ENCODE measurements at regions not wholly inside any gene's neighbourhood (a gene's known extent, or its start where the extent isn't known, plus 50 kb on each side); places are given as distances from the start of the nearest gene placed in this dataset.

DNA sequence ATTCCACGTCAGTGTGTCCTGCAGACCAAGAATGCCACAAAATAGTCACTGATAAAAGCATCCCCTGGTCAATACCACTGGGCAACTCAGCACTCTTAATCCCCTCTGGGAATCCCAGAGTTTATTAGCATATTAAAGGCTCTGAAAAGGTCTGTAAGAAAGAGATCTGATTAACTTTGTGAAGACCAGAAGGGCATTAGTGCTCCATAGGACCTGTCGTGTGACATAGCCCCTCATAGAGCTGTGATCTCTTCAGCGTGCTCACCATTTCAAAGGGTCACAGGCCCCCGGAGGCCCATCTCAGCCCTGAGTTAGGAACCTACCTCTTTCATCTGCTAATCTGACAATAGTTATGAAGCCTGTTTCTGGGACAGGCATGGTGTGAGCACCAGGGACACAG, 299.2 kb downstream of the MN1 start:
- H3K4me1 ChIP-seq (ENCODE audit: insufficient read depth, low read length): peaks cover 7% of the 10 kb centered on the region; the same call in 1 of the 2 replicates
- no peak overlapping the region for H3K9ac ChIP-seq (ENCODE audit: low read depth, low read length)
- H3K36me3 ChIP-seq (ENCODE audit: insufficient read depth, low read length): no peaks in the 10 kb centered on the region; the same call in 1 of the 2 replicates
- H3K9me3 ChIP-seq (ENCODE audit: control insufficient read depth, insufficient read depth, low read length): peaks cover 4% of the 10 kb centered on the region

GRCh38 chr22:27504360-27505253, 296.9 kb downstream of the MN1 start:
- Histone ChIP-seq H3K9ac (ENCODE audit: low read depth, low read length) (no peak overlapping the region), H3K9me3 (ENCODE audit: control insufficient read depth, insufficient read depth, low read length) (peaks cover 4% of the 10 kb centered on the region), H3K36me3 (ENCODE audit: insufficient read depth, low read length) (no peaks in the 10 kb centered on the region; the same call in 1 of the 2 replicates), H3K4me1 (ENCODE audit: insufficient read depth, low read length) (peaks cover 4% of the 10 kb centered on the region; the same call in 1 of the 2 replicates)

GRCh38 chr22:27507111-27507611, 294.4 kb downstream of the MN1 start:
- H3K9me3 ChIP-seq (ENCODE audit: control insufficient read depth, insufficient read depth, low read length): peaks cover 4% of the 10 kb centered on the region
- no peaks in the 10 kb centered on the region; the same call in 1 of the 2 replicates for H3K36me3 ChIP-seq (ENCODE audit: insufficient read depth, low read length)
- H3K4me1 ChIP-seq (ENCODE audit: insufficient read depth, low read length): no peaks in the 10 kb centered on the region
- H3K9ac ChIP-seq (ENCODE audit: low read depth, low read length): no peak overlapping the region

- H3K9me3 ChIP-seq (ENCODE audit: control insufficient read depth, insufficient read depth, low read length): peaks cover 4% of the 10 kb centered on the region
- no peaks in the 10 kb centered on the region; the same call in 1 of the 2 replicates for H3K36me3 ChIP-seq (ENCODE audit: insufficient read depth, low read length)
- no peak overlapping the region for H3K9ac ChIP-seq (ENCODE audit: low read depth, low read length)
- no peaks in the 10 kb centered on the region for H3K4me1 ChIP-seq (ENCODE audit: insufficient read depth, low read length)
Measured at GRCh38 chr22:27507935-27508526, 293.5 kb downstream of the MN1 start.

DNA sequence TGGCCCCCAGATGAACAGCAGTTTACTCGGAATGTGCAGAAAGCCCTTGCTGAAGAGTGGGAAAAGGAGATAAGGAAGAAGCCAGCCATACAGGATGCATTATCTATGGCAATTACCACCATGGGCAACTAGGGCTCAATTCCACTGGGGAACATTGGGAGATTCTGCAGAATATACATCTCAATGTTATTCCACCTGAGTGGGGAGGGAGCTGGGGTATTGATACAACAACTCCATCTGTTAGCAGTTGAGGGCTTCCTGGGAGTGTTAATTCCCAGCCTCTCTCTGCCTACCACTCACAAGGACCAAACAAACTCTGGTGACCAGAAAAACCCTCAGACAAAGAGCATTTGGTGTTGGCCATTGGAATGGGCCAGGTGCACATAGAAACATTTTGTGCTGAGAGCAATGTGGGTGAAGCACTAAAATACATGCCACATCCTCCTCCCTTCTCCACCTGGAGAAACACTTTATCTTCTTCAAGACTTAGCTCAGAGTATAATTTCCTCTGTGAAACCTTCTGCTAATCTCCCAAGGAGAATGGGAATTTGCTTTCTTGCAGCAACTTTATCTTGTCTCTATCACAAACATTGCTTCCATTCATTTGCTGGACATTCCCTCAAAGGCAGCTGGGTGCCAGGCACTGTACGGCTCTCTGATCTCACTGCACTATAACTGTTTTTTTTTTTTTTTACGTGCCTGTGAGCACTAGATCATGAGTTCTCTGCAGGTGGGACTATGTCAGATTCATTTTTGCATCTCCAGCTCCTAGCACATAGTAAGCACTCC, 292.2 kb downstream of the MN1 start:
- Histone ChIP-seq H3K9ac (ENCODE audit: low read depth, low read length) (no peak overlapping the region), H3K9me3 (ENCODE audit: control insufficient read depth, insufficient read depth, low read length) (no peaks in the 10 kb centered on the region), H3K4me1 (ENCODE audit: insufficient read depth, low read length) (no peaks in the 10 kb centered on the region), H3K36me3 (ENCODE audit: insufficient read depth, low read length) (no peaks in the 10 kb centered on the region)

- H3K9me3 ChIP-seq (ENCODE audit: control insufficient read depth, insufficient read depth, low read length): no peaks in the 10 kb centered on the region
- no peak overlapping the region for H3K9ac ChIP-seq (ENCODE audit: low read depth, low read length)
- no peaks in the 10 kb centered on the region for H3K36me3 ChIP-seq (ENCODE audit: insufficient read depth, low read length)
- no peaks in the 10 kb centered on the region for H3K4me1 ChIP-seq (ENCODE audit: insufficient read depth, low read length)
Measured at GRCh38 chr22:27510024-27510423, 291.5 kb downstream of the MN1 start.

- Histone ChIP-seq H3K9me3 (ENCODE audit: control insufficient read depth, insufficient read depth, low read length) (no peaks in the 10 kb centered on the region), H3K9ac (ENCODE audit: low read depth, low read length) (no peak overlapping the region), H3K4me1 (ENCODE audit: insufficient read depth, low read length) (no peaks in the 10 kb centered on the region), H3K36me3 (ENCODE audit: insufficient read depth, low read length) (no peaks in the 10 kb centered on the region)
Measured at GRCh38 chr22:27512283-27512761, 289.2 kb downstream of the MN1 start.

- no peaks in the 10 kb centered on the region for H3K9me3 ChIP-seq (ENCODE audit: control insufficient read depth, insufficient read depth, low read length)
- H3K36me3 ChIP-seq (ENCODE audit: insufficient read depth, low read length): no peaks in the 10 kb centered on the region
- H3K9ac ChIP-seq (ENCODE audit: low read depth, low read length): no peak overlapping the region
- peaks cover 3% of the 10 kb centered on the region; the same call in 1 of the 2 replicates for H3K4me1 ChIP-seq (ENCODE audit: insufficient read depth, low read length)
Measured at GRCh38 chr22:27513021-27513420, 288.5 kb downstream of the MN1 start.

DNA sequence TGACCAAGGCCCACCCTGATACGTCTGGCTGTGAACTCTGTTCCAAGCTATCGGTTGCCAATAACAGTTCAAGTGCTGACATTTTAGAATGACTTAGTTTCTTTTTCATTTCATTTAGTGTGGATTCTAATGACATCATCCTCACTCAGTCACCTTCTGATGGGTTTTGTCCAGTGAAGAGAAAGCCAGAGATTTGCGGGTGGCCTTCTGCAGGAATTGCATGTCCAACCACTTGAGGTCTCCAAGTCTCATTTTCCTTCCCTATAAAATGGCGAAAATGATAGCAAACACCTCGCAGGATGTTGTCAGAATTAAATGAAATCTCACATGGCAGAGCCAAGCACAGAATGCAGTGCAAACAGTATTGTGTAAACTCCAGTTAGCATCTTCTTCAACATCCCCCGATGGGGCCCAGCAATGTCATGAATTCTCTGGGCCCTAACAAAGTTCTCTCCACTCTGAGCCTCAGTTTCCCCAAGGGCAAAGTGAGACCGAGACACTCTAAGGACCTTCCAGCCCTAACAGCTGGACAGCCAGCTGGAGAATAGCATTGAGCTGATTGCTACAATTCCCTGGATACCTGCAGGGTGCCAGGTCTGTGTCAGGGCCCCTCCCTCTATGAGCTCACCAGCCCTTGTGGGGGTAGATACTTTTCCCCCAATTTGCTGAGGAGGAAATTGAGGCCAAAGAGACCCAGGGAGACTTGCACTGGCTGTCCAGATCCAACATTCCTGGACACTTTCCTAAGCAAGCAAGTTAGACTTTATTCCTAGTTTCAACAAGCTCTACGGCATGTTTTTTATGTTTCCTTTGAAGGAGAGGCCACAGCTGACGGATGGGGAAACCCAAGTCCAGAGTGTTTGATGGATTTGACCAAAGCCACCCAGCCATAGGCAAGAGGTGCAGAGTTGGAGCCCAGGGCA, 286.7 kb downstream of the MN1 start:
- no peak overlapping the region for H3K9ac ChIP-seq (ENCODE audit: low read depth, low read length)
- no peaks in the 10 kb centered on the region for H3K9me3 ChIP-seq (ENCODE audit: control insufficient read depth, insufficient read depth, low read length)
- H3K4me1 ChIP-seq (ENCODE audit: insufficient read depth, low read length): peaks cover 10% of the 10 kb centered on the region; the same call in 1 of the 2 replicates
- no peaks in the 10 kb centered on the region for H3K36me3 ChIP-seq (ENCODE audit: insufficient read depth, low read length)

DNA sequence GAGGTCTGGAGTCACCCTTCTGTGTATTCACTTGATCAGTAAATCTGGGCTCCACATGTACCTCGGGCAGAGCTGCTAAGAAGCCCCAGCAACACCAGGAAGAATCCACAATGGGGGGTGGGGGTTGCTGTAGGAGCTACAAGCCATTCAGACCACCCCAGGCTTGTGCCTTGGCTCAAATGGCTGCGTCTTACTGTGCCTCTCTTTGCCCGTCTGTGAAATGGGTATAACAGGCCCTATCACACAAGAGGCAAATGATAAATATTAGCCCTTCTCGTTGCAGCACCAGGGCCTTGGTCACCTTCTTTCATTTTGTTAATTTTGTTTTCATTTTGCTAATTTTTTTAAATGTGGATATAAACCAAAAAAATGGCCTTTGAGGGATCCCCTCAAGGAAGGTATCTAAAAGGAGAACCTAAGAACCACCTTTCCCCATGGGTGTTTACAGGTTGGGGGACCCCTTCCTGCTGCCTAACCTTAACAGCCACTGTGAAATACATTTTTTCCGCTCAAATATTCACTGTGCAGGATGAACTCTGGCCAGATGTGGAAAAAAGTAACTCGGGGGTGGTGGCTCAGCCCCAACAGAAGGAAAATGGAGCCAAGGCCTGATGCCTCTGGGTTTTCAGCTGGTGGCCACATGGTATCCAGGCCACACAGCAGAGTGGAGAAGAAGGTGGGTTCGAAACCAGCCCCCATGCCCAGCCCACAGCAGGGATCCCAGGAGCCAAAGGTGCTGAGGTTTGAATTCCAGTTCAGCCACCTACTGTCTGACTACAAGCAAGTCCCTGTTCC, 284.0 kb downstream of the MN1 start:
- H3K9ac ChIP-seq (ENCODE audit: low read depth, low read length): no peak overlapping the region

DNA sequence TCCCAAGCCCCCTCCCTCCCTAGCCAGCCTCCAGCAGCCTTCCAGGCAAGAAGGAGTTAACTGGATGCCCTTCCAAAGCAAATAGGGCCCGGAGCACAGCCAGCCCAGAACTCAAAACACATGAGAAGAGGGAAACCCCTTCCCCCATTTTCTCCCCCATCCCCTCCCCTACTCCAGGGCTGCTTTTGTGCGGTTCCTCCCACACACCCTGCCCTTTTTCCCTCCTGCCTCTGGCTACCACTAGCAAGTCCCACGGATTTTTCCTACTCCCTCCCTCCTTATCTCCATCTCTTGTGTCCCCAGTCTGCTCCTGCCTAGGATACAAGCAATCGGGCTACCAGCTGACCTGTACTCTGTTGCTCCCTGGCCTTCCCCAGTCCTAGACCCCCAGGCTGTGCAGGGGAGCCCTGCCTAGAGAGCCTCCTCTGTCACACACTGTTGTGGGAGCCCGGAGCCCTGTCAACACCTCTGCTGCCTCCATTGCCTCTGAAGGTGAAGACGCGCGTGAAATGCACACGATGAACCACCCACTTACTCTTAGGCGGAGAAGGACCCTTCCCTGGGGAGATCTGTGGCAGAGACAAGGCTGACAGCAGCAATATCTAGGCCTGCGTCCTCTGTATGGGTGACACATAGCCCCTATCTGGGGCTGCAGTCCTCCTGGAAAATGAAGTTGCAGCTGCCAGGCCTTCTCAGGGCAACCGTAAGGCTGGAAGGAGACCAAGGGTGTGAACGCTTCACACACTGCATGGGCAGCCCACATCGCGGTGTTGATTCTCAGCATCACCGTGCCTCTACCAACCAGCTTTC, 282.8 kb downstream of the MN1 start:
- no peaks in the 10 kb centered on the region for H3K9me3 ChIP-seq (ENCODE audit: control insufficient read depth, insufficient read depth, low read length)
- H3K4me1 ChIP-seq (ENCODE audit: insufficient read depth, low read length): peaks cover 10% of the 10 kb centered on the region; the same call in 1 of the 2 replicates
- H3K9ac ChIP-seq (ENCODE audit: low read depth, low read length): no peak overlapping the region
- H3K36me3 ChIP-seq (ENCODE audit: insufficient read depth, low read length): no peaks in the 10 kb centered on the region

More for the DNA sequence above, 284.0 kb downstream of the MN1 start:
- Histone ChIP-seq H3K9me3 (ENCODE audit: control insufficient read depth, insufficient read depth, low read length) (no peaks in the 10 kb centered on the region), H3K36me3 (ENCODE audit: insufficient read depth, low read length) (no peaks in the 10 kb centered on the region), H3K4me1 (ENCODE audit: insufficient read depth, low read length) (peaks cover 10% of the 10 kb centered on the region; the same call in 1 of the 2 replicates)

DNA sequence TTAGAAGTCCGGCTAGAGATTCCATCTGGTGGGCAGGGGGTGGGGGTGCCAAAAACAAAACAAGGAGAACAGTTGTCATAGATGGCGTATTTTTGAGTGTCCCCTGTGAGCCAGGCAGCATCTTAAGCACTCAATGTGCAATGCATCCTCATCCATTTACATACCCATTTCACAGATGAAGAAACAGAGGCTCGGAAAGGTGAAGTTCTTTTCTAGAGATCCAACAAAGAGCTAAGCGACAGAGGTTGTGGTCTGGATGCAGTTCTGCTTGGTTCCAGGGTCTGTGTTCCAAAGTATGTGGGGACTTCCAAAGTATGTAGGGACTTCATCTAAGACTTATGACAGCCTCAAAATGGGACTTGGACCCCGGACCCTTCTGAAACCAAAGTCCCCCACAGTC, 277.8 kb downstream of the MN1 start:
- Histone ChIP-seq H3K4me1 (ENCODE audit: insufficient read depth, low read length) (peaks cover 5% of the 10 kb centered on the region; the same call in 1 of the 2 replicates), H3K9me3 (ENCODE audit: control insufficient read depth, insufficient read depth, low read length) (no peaks in the 10 kb centered on the region), H3K36me3 (ENCODE audit: insufficient read depth, low read length) (no peaks in the 10 kb centered on the region), H3K9ac (ENCODE audit: low read depth, low read length) (no peak overlapping the region)
